GM12801 (cell line): ENCODE measurements at regions not wholly inside any gene's neighbourhood (a gene's known extent, or its start where the extent isn't known, plus 50 kb on each side); places are given as distances from the start of the nearest gene placed in this dataset.

ENCODE experiments used
- CTCF ChIP-seq: IDR thresholded peaks from one replicate; pipeline ENCODE4 v1.5.1; 2011; ENCODE audit warnings: control low read depth; ENCODE audit not compliant: insufficient read length; ENCODE audit errors: extremely low read depth

- TF ChIP-seq CTCF = no peak
These were observed 1945.3 kb upstream of the RAG2 start for GRCh38 chr11:38543311-38543710.

- no peak for TF ChIP-seq CTCF
These were observed 1941.0 kb upstream of the RAG2 start for GRCh38 chr11:38538866-38539680.

DNA sequence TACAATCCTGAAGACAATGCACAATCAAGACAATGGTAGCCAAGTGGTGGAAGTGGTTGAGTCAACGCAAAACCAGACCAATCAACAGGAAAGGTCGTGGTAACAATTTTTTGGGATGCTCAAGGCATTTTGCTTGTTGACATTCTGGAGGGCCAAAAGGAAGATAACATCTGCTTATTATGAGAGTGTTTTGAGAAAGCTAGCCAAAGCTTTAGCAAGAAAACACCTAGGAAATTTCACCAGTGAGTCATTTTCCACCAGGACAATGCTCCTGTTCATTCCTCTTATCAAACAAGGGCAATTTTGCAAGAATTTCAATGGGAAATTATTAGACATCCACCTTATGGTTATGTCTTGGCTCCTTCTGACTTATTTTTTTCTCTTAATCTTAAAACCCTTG is 1932.2 kb upstream of the RAG2 start:
- no peak for TF ChIP-seq CTCF

DNA sequence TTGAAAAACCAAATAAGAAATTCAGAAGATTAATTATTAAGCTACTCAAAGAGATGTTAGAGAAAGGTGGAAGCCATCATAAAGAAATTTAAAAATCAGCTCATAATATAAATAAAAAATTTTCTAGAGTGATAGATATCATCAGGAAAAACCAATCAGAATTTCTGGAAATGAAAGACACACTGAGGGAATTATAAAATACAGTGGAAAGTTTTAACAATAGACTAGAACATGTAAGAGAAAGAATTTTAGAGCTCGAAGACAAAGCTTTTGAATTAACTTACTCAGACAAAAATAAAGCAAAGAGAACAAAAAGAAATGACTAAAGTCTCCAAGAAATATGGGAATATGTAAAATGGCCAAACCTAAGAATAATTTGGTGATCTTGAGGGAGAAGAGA is 1926.9 kb upstream of the RAG2 start:
- TF ChIP-seq CTCF = no peak

- TF ChIP-seq CTCF = no peak
These were observed 1920.0 kb upstream of the RAG2 start for GRCh38 chr11:38517991-38518390.

- no peak for TF ChIP-seq CTCF
These were observed 1912.0 kb upstream of the RAG2 start for GRCh38 chr11:38510041-38510440.

- TF ChIP-seq CTCF = no peak
These were observed 1905.8 kb upstream of the RAG2 start for GRCh38 chr11:38503876-38504275.

- TF ChIP-seq CTCF = no peak
These were observed 1900.7 kb upstream of the RAG2 start for GRCh38 chr11:38498721-38499120.
